GM12872 (cell line): ENCODE measurements at regions not wholly inside any gene's neighbourhood (a gene's known extent, or its start where the extent isn't known, plus 50 kb on each side); places are given as distances from the start of the nearest gene placed in this dataset.

Experiments
- TF ChIP-seq, protein P1 (sequence below): IDR thresholded peaks from 3 replicates; pipeline ENCODE4 v1.5.1; 2011; ENCODE audit warnings: low read depth, mild to moderate bottlenecking, low read length, moderate library complexity; ENCODE audit not compliant: insufficient read depth

DNA sequence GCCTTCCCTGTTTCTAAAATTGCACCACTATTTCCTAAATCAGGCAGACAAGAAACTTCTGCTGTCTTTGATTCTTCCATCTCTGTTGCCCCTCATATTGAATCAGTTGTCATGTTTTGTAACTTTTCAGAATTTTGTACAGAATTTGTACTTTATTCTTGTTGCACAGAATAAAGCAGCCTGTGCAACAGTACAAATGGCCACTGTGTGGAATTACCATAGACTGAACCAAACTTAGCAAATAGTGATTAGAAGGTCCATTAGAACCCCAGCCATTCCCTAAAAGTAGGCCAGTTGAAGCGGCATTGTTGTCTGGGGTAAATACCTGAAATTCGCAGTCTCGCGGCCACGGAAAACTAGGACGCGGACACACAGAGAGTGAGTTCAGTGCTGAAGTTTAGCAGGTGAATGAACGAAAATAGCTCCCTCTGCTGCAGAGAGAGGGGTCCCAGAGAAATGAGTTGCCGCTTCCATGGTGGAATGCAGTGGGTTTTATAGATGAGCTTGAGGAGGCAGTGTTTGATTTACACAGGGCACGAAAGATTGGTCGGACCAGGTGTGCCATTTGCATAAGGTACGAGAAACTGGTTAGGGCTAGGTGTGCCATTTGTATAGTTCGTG, 71.8 kb downstream of the C4orf33 start:
- TF ChIP-seq, protein P1, sequence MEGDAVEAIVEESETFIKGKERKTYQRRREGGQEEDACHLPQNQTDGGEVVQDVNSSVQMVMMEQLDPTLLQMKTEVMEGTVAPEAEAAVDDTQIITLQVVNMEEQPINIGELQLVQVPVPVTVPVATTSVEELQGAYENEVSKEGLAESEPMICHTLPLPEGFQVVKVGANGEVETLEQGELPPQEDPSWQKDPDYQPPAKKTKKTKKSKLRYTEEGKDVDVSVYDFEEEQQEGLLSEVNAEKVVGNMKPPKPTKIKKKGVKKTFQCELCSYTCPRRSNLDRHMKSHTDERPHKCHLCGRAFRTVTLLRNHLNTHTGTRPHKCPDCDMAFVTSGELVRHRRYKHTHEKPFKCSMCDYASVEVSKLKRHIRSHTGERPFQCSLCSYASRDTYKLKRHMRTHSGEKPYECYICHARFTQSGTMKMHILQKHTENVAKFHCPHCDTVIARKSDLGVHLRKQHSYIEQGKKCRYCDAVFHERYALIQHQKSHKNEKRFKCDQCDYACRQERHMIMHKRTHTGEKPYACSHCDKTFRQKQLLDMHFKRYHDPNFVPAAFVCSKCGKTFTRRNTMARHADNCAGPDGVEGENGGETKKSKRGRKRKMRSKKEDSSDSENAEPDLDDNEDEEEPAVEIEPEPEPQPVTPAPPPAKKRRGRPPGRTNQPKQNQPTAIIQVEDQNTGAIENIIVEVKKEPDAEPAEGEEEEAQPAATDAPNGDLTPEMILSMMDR: no peak

DNA sequence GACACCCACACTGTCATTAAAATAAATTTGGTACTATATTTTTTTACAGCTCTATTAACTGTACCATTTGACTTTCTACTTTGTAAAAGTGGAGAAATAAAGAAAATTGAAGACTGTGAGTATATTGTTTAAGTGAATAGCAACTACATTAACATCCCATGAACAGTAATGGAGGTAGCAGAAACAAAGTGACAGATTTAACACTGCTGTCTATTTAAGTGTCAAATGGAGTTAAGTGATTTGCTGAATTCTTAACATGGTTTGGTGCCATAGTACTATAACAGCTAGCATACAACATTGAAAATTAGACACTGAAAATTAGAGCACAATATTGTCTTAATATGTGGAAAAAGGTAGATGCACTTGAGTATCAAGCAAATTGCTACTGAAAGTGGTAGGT, 76.2 kb downstream of the C4orf33 start:
- TF ChIP-seq, protein P1: no peak

DNA sequence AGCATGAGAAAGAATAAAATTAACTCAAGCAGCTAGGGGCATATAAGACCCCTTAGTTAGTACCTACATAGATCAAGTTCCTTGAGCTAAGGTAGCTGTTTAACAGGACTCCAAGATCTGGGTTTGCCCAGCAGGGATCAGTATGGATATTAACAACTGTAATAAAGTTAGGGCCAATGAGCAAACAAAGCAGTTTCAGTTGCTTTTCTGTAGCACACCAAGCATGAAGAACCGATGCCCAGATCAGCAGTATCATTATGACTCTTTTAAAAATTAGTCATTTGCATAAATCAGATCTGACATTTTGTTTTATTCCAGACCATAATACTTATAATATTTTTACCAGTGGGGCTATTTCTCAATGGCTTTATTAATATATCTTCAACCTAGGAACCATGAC, 80.9 kb downstream of the C4orf33 start:
- TF ChIP-seq, protein P1: no peak

DNA sequence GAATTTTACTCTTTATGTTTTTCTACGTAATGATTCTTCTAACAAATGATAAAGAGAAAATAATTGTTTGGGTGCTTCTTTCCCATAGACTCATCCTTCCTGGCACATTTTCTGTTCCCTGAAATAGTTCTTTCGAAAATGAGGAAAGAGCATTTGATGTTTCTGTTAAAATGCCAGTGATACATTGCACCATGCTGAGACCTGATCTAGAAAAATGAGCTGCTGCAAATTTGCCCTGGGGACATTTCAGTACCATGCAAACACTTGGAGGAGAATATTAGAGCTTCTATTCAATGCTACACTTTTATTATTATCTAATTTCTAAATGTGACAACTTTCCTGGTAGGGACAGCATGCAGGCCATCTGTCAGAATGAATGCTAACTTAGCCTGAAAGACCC, 83.3 kb downstream of the C4orf33 start:
- TF ChIP-seq, protein P1: no peak

DNA sequence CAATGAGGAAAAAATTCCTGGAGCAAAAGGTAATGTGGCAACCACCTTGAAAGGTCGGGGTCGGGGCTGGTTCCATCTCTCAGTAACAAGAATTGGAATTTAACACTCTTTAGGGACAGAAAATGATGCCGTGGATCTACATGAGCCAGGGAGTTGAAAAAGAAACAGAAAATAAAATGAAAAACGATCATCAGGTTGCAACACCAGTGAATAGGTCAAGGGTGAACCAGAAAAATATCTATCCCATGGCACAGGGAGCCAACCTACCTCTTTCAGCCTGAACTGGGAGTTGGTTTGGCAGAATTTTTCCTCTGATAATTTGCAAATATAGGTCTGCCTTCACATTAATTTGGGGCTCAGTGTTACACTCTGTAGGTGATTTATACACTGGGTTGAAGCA, 93.7 kb downstream of the C4orf33 start:
- TF ChIP-seq, protein P1: no peak

DNA sequence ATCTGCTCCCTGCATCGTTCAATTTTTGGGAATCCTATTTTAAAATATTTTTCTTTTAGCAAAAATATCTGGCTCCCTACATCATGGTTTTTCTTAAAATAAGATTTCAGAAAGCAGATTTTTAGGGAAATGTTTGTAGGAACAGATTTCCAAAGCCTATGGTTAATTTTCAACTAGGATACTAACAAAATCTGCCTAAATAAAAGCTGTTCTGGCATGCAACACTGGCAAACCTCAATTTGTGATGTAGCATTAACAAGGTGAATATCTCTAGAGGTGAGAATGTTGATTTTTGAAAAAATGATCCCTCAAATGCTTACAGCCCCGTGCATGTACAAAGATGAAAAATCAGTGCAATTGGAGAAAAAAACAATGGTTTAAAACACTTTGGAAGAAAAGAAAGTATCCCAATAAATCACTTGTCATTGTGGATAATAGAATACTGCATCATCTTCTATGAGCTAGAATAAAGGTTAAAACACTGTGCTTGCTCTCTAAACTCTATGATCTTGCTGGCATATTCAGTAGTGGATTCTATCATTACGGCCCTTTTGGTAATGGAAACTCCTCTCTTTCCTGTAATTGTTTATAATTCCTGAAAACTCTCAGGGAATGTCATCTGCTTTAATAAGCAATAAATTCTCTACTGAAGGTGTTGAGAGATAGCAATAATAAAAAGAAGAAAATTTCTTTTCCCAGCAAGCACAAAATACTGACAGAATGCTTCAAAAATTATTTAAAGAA, 97.6 kb downstream of the C4orf33 start:
- TF ChIP-seq, protein P1: no peak

DNA sequence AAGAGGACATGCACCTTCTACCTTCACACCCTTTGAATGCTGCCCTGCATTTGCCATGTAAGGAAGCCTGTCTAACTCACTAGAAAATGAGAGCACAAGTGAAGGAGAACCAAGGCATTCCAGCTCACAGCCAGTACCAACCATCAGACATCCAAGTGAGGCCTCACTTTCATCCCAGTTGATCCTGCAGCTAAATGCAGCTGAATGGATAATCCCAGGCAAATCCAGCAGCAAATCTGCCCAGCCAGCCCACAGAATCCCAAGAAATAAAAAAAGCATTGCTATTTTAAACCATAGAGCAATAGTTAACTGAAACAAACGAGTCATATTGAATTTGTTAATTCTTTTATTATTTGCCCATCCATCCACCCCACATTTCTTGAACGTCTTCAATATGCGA, 112.5 kb downstream of the C4orf33 start:
- TF ChIP-seq, protein P1: no peak
